ENCODE measurements at regions not wholly inside any gene's neighbourhood (a gene's known extent, or its start where the extent isn't known, plus 50 kb on each side); places are given as distances from the start of the nearest gene placed in this dataset.
"Not testable (repeated sequence)": the region's sequence is repeated elsewhere in the genome, so short reads cannot be mapped to it uniquely, and the experiment has no call there.

GRCh38 chr4:3925841-3926240 is 159.7 kb downstream of the ADRA2C start:
- TF ChIP-seq ZNF584 (CRISPR knock-in tag; IDR thresholded peaks at IDR 0.05; ENCODE audit: low read depth); ZNF253 (CRISPR knock-in tag; conservative IDR thresholded peaks at IDR 0.05); EP300 (IDR thresholded peaks at IDR 0.05; ENCODE audit: low read length); CTCF (IDR thresholded peaks at IDR 0.05 in 2 of 3, conservative IDR thresholded peaks at IDR 0.05 in 1 of 3; ENCODE audit: insufficient read depth in 2 of 3, low read depth in 1 of 3, low read length in 3 of 3); EGR1 (conservative IDR thresholded peaks at IDR 0.05); SIX5 (IDR thresholded peaks at IDR 0.05; ENCODE audit: borderline replicate concordance in 1 of 2, insufficient read depth in 1 of 2, low read depth in 1 of 2, low read length in 2 of 2); ZNF512 (tag; IDR thresholded peaks at IDR 0.05); POLR2AphosphoS5 (IDR thresholded peaks at IDR 0.05; ENCODE audit: control insufficient read depth, insufficient read depth, low read depth, low read length); ARID4B (CRISPR knock-in tag; IDR thresholded peaks at IDR 0.05); POLR2A (conservative IDR thresholded peaks at IDR 0.05): not testable (repeated sequence)
- TF ChIP-seq, protein P1, sequence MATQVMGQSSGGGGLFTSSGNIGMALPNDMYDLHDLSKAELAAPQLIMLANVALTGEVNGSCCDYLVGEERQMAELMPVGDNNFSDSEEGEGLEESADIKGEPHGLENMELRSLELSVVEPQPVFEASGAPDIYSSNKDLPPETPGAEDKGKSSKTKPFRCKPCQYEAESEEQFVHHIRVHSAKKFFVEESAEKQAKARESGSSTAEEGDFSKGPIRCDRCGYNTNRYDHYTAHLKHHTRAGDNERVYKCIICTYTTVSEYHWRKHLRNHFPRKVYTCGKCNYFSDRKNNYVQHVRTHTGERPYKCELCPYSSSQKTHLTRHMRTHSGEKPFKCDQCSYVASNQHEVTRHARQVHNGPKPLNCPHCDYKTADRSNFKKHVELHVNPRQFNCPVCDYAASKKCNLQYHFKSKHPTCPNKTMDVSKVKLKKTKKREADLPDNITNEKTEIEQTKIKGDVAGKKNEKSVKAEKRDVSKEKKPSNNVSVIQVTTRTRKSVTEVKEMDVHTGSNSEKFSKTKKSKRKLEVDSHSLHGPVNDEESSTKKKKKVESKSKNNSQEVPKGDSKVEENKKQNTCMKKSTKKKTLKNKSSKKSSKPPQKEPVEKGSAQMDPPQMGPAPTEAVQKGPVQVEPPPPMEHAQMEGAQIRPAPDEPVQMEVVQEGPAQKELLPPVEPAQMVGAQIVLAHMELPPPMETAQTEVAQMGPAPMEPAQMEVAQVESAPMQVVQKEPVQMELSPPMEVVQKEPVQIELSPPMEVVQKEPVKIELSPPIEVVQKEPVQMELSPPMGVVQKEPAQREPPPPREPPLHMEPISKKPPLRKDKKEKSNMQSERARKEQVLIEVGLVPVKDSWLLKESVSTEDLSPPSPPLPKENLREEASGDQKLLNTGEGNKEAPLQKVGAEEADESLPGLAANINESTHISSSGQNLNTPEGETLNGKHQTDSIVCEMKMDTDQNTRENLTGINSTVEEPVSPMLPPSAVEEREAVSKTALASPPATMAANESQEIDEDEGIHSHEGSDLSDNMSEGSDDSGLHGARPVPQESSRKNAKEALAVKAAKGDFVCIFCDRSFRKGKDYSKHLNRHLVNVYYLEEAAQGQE (IDR thresholded peaks at IDR 0.05; ENCODE audit: borderline replicate concordance), result not testable (repeated sequence)
- TF ChIP-seq, protein P1 (CRISPR knock-in tag; IDR thresholded peaks at IDR 0.05; ENCODE audit: low read depth), result not testable (repeated sequence)
- TF ChIP-seq, protein P2, sequence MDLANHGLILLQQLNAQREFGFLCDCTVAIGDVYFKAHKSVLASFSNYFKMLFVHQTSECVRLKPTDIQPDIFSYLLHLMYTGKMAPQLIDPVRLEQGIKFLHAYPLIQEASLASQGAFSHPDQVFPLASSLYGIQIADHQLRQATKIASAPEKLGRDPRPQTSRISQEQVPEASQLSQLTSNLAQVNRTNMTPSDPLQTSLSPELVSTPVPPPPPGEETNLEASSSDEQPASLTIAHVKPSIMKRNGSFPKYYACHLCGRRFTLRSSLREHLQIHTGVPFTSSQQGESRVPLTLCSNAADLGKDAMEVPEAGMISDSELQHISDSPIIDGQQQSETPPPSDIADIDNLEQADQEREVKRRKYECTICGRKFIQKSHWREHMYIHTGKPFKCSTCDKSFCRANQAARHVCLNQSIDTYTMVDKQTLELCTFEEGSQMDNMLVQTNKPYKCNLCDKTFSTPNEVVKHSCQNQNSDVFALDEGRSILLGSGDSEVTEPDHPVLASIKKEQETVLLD (IDR thresholded peaks at IDR 0.05), result not testable (repeated sequence)

All from K562 (cell line).